Ishikawa (cell line): ENCODE measurements at regions not wholly inside any gene's neighbourhood (a gene's known extent, or its start where the extent isn't known, plus 50 kb on each side); places are given as distances from the start of the nearest gene placed in this dataset.

Experiments used
- CEBPB ChIP-seq: IDR thresholded peaks from 2 replicates; pipeline ENCODE4 v1.6.1; 2012
- CREB1 ChIP-seq: IDR thresholded peaks from 2 replicates; pipeline ENCODE4 v1.6.1; 2012; ENCODE audit warnings: low read depth
- EP300 ChIP-seq: IDR thresholded peaks from 2 replicates; pipeline ENCODE4 v1.6.1; 2012; ENCODE audit warnings: borderline replicate concordance
- NFIC ChIP-seq: IDR thresholded peaks from 2 replicates; pipeline ENCODE4 v1.6.1; 2012
- USF1 ChIP-seq: IDR thresholded peaks from 2 replicates; pipeline ENCODE4 v1.6.1; 2012
- YY1 ChIP-seq: IDR thresholded peaks from 2 replicates; pipeline ENCODE4 v1.6.1; 2012; ENCODE audit warnings: low read depth

- TF ChIP-seq CEBPB (no peak), USF1 (no peak), NFIC (no peak), CREB1 (no peak), YY1 (no peak), EP300 (no peak)
These were observed 63.2 kb upstream of the ATP8B1 start for GRCh38 chr18:57866355-57866754.
